B cell (primary cell): ENCODE measurements at regions not wholly inside any gene's neighbourhood (a gene's known extent, or its start where the extent isn't known, plus 50 kb on each side); places are given as distances from the start of the nearest gene placed in this dataset.

Experiments used
- ATAC-seq: fragments of 200-7000 bp; cut with Tn5 transposase; one replicate; pipeline ENCODE4 v1.10.0; 2021; ENCODE audit warnings: low read depth, mild to moderate bottlenecking, moderate number of reproducible peaks, moderate library complexity
- CTCF ChIA-PET: fragments of 350-600 bp; sonication (Branson Sonifier 250); formaldehyde crosslinking; loops from one replicate; lab custom pipeline; 2021; ENCODE audit warnings: antibody characterized with exemption, inconsistent platforms; lab: Charles Lee
- POLR2A ChIA-PET: fragments of 350-600 bp; sonication (Branson Sonifier 250); formaldehyde crosslinking; loops from one replicate; lab custom pipeline; 2021; ENCODE audit warnings: antibody characterized with exemption; lab: Charles Lee
- DNase-seq: peaks from one replicate; pipeline ENCODE4 v3.0.0; 2013
- H2AFZ ChIP-seq: 2 replicates; pipeline ENCODE4 v1.6.1; 2012; ENCODE audit warnings: mild to moderate bottlenecking, low read depth, low read length; ENCODE audit not compliant: insufficient read depth, poor library complexity, severe bottlenecking
- H3K27ac ChIP-seq, 2 donors: 1 replicate in 1 of 2; 2 replicates in 1 of 2; pipeline ENCODE4 v1.5.1; 2012 to 2013; ENCODE audit warnings: low read length in 2 of 2, mild to moderate bottlenecking in 2 of 2, moderate library complexity in 1 of 2
- H3K27me3 ChIP-seq, 4 experiments: fragments of 200-600 bp in 1 of 4; sonication (generic) in 1 of 4; replicated peaks in 1 of 4; 1 replicate in 2 of 4; 2 replicates in 2 of 4; pipeline versions ENCODE4 v1.6.1 to v1.7.0; 2013 to 2016; ENCODE audit warnings: low read length in 3 of 4, mild to moderate bottlenecking in 2 of 4, mixed read lengths in 1 of 4, moderate library complexity in 1 of 4; ENCODE audit not compliant: insufficient read depth in 4 of 4, control insufficient read depth in 3 of 4; ENCODE audit errors: control extremely low read depth in 1 of 4
- H3K36me3 ChIP-seq, 2 experiments: replicated peaks in 1 of 2; 1 replicate in 1 of 2; 2 replicates in 1 of 2; pipeline versions ENCODE4 v1.6.1 to v1.7.1; 2013; ENCODE audit warnings: low read length in 1 of 2; ENCODE audit not compliant: insufficient read depth in 2 of 2, control insufficient read depth in 1 of 2; ENCODE audit errors: control extremely low read depth in 1 of 2, extremely low read depth in 1 of 2
- H3K4me1 ChIP-seq, 2 donors: fragments of 200-600 bp in 1 of 2; sonication (generic) in 1 of 2; 1 replicate in 1 of 2; 2 replicates in 1 of 2; pipeline versions ENCODE4 v1.5.1 to v1.6.1; 2013 to 2017; ENCODE audit warnings: low read length in 2 of 2; ENCODE audit not compliant: control insufficient read depth in 2 of 2, insufficient read depth in 2 of 2
- H3K4me2 ChIP-seq: replicated peaks from 2 replicates; pipeline ENCODE3; 2012; ENCODE audit warnings: mild to moderate bottlenecking, low read depth, low read length; ENCODE audit not compliant: poor library complexity, severe bottlenecking
- H3K4me3 ChIP-seq, 5 experiments: fragments of 200-600 bp in 1 of 5; sonication (generic) in 1 of 5; 1 replicate in 3 of 5; 2 replicates in 2 of 5; pipeline versions ENCODE4 v1.5.1 to v1.7.0; 2011 to 2016; ENCODE audit warnings: low read length in 4 of 5, mild to moderate bottlenecking in 4 of 5, low read depth in 2 of 5, control low read depth in 1 of 5, moderate library complexity in 1 of 5; ENCODE audit not compliant: insufficient read depth in 1 of 5; ENCODE audit errors: control extremely low read depth in 1 of 5, extremely low read depth in 1 of 5
- H3K79me2 ChIP-seq: fragments of 200-600 bp; sonication (generic); one replicate; pipeline ENCODE4 v1.6.0; 2016; ENCODE audit warnings: low read length; ENCODE audit not compliant: control insufficient read depth, insufficient read depth
- H3K9ac ChIP-seq: fragments of 200-600 bp; sonication (generic); 2 replicates; pipeline ENCODE4 v1.6.1; 2017; ENCODE audit warnings: mild to moderate bottlenecking, low read length, moderate library complexity
- H3K9me3 ChIP-seq, 3 donors: one replicate each; pipeline versions ENCODE4 v1.6.1 to v1.7.1; 2013; ENCODE audit warnings: low read length in 2 of 3; ENCODE audit not compliant: control insufficient read depth in 2 of 3, insufficient read depth in 1 of 3; ENCODE audit errors: control extremely low read depth in 1 of 3
- H4K20me1 ChIP-seq: 2 replicates; pipeline ENCODE4 v1.6.0; 2012; ENCODE audit warnings: mild to moderate bottlenecking, low read length; ENCODE audit not compliant: insufficient read depth, control insufficient read depth, poor library complexity, severe bottlenecking
- H3K27ac Mint-ChIP-seq: one replicate; pipeline ENCODE4 v1.8.0; 2021; ENCODE audit warnings: mixed read lengths
- H3K27me3 Mint-ChIP-seq: one replicate; pipeline ENCODE4 v1.8.0; 2021; ENCODE audit warnings: mixed read lengths
- H3K4me1 Mint-ChIP-seq: one replicate; pipeline ENCODE4 v1.8.0; 2021; ENCODE audit warnings: mixed read lengths
- H3K4me3 Mint-ChIP-seq: one replicate; pipeline ENCODE4 v1.8.0; 2021; ENCODE audit warnings: mixed read lengths
- H3K9me3 Mint-ChIP-seq: one replicate; pipeline ENCODE4 v1.8.0; 2022; ENCODE audit warnings: mixed read lengths; ENCODE audit not compliant: insufficient read depth
- EZH2 ChIP-seq: IDR thresholded peaks from 2 replicates; pipeline ENCODE4 v1.6.1; 2012; ENCODE audit warnings: borderline replicate concordance, low read depth, mild to moderate bottlenecking, moderate library complexity, low read length; ENCODE audit not compliant: insufficient read depth, poor library complexity, severe bottlenecking
- WGBS: methylation state at CpG from one replicate; pipeline ENCODE4 v1.1.5; 2013; ENCODE audit warnings: missing lambda C conversion rate; ENCODE audit not compliant: insufficient coverage; 5-methylcytosine and 5-hydroxymethylcytosine counted together
- intact Hi-C: fragments of 100-400 bp; cut with micrococcal nuclease; formaldehyde crosslinking; loops from one replicate; pipeline ENCODE4 v1.10.0; 2022
- TF ChIP-seq, protein P1 (sequence below): fragments of 200-600 bp; IDR thresholded peaks from one replicate; pipeline ENCODE4 v1.8.0; 2022; ENCODE audit warnings: antibody characterized with exemption, mild to moderate bottlenecking

DNA sequence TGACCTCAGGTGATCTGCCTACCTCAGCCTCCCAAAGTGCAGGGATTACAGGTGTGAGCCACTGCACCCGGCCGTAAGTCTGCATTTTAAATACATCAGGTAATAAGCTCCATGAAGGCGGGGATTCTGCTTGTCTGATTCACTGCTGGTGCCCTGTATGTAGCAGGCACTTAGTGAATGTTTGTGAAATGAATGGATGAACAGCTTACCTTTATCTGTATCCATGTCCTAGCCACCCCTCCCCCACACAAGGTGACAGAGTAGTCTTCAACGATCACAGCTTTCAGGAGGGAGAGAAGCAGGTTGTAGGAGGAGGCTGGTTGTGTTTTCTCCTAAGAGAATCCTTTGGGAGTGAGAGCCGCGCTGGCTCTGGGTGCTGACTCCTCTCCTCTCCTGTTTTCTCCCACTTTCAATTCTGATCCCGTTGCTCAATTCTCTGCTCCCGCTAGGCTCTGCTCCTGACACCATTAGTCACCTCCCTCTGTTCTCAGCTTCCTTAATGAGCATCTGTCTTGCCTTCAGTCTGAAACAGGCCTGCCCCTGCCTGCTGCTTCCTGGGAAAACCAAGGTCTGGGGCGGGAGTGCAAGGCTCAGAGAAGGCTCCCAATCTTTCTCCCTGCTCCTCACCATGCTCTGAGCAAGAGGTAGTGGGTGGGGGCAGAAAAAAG lies 88.8 kb upstream of the CTNNA1 start:
- Histone ChIP-seq H3K9ac (no peak overlapping the region), H3K4me1 (peaks cover 27 to 43% of the 10 kb centered on the region in 2 donors), H3K4me3 (no peak overlapping the region), H3K79me2 (no peaks in the 10 kb centered on the region), H3K27ac (no peak overlapping the region), H4K20me1 (no peaks in the 10 kb centered on the region), H3K36me3 (no peaks in the 10 kb centered on the region), H3K9me3 (peaks cover 0 to 28% (median 0%) of the 10 kb centered on the region in 3 donors), H3K27me3 (peaks cover 0 to 11% (median 6%) of the 10 kb centered on the region in 4 experiments), H3K4me2 (no peak overlapping the region), H2AFZ (no peak overlapping the region)
- ChIA-PET POLR2A (no interaction called here), CTCF (no interaction called here)
- H3K27me3 Mint-ChIP-seq = peaks cover 13% of the 10 kb centered on the region
- whole genome bisulfite sequencing = 95% methylated on average over 7 of the region's 9 CpGs
- ATAC-seq = no peak
- no peaks in the 10 kb centered on the region for H3K9me3 Mint-ChIP-seq
- intact Hi-C loops = no loop called here
- no peak for DNase-seq
- H3K4me3 Mint-ChIP-seq = peak overlapping the region; percentile 18
- no peak overlapping the region for H3K27ac Mint-ChIP-seq
- TF ChIP-seq, protein P1, sequence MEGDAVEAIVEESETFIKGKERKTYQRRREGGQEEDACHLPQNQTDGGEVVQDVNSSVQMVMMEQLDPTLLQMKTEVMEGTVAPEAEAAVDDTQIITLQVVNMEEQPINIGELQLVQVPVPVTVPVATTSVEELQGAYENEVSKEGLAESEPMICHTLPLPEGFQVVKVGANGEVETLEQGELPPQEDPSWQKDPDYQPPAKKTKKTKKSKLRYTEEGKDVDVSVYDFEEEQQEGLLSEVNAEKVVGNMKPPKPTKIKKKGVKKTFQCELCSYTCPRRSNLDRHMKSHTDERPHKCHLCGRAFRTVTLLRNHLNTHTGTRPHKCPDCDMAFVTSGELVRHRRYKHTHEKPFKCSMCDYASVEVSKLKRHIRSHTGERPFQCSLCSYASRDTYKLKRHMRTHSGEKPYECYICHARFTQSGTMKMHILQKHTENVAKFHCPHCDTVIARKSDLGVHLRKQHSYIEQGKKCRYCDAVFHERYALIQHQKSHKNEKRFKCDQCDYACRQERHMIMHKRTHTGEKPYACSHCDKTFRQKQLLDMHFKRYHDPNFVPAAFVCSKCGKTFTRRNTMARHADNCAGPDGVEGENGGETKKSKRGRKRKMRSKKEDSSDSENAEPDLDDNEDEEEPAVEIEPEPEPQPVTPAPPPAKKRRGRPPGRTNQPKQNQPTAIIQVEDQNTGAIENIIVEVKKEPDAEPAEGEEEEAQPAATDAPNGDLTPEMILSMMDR = no peak
- TF ChIP-seq EZH2 = no peak
- H3K4me1 Mint-ChIP-seq = peaks cover 43% of the 10 kb centered on the region

DNA sequence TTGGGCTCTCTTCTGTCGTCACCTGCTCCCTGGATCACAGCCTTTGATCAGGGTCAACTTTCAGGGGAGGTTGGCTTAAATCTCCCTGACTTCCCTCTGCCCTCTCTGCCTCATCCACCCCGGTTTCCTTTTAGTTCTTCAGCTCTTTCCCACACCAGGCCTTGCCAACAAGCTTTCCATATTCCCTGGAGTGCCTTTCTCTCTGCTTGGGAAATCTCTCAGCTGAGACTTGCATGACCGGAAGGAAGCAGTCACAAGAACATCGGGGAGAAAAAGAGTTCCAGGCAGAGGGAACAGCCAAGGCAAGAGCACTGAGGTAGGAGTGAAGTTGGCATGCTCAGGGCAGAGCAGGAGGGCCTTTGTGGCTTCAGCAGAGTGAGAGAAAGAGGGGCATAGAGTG lies 88.4 kb upstream of the HSPA9 start:
- no peak for TF ChIP-seq EZH2
- TF ChIP-seq, protein P1 = no peak
- no peak for DNase-seq
- Histone ChIP-seq H3K27me3 (peaks cover 0 to 7% (median 3%) of the 10 kb centered on the region in 4 experiments), H3K79me2 (no peaks in the 10 kb centered on the region), H3K27ac (no peak overlapping the region), H2AFZ (no peak overlapping the region), H3K9ac (peak overlapping the region; percentile 28), H3K4me1 (peaks cover 27 to 40% of the 10 kb centered on the region in 2 donors), H3K4me2 (peak overlapping the region; percentile 70), H3K4me3 (peak overlapping the region in 1 of 5 experiments; percentile 29), H3K36me3 (no peaks in the 10 kb centered on the region), H4K20me1 (no peaks in the 10 kb centered on the region), H3K9me3 (peaks cover 0 to 28% (median 0%) of the 10 kb centered on the region in 3 donors)
- ATAC-seq = no peak
- H3K27ac Mint-ChIP-seq = no peak overlapping the region
- H3K9me3 Mint-ChIP-seq = no peaks in the 10 kb centered on the region
- POLR2A ChIA-PET = no interaction called here
- H3K4me1 Mint-ChIP-seq = peaks cover 39% of the 10 kb centered on the region
- 64% methylated on average over 4 of the region's 4 CpGs for WGBS
- H3K27me3 Mint-ChIP-seq = peaks cover 9% of the 10 kb centered on the region
- intact Hi-C loops = no loop called here
- peak overlapping the region; percentile 64 for H3K4me3 Mint-ChIP-seq
- CTCF ChIA-PET = no interaction called here
